ENCODE measurements at regions not wholly inside any gene's neighbourhood (a gene's known extent, or its start where the extent isn't known, plus 50 kb on each side); places are given as distances from the start of the nearest gene placed in this dataset.

DNA sequence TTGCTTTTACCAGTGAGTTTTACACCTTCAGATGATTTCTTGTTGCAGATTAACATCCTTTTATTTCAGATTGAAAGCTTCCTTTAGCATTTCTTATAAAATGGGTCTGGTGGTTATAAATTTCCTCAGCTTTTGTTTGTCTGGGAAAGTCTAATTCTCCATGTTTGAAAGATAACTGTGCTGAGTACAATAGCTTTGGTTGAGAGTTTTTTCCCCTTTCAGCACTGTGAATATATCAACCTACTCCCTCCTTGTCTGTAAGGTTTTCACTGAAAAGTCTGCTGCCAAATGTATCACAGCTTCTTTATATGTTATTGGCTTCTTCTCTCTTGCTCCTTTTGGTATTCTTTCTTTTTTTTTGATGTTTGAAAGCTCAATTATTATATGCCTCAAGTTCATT, 53.5 kb upstream of the ACTRT1 start:
- no peak overlapping the region for H3K4me3 ChIP-seq (ENCODE audit: low read length in 3 of 3)
- H3K27me3 ChIP-seq (ENCODE audit: control insufficient read depth, insufficient read depth, low read length): no peaks in the 10 kb centered on the region
- no peak for FAIRE-seq
- intact Hi-C loops (cut with DNase I): no loop called here
- H3K4me1 ChIP-seq (ENCODE audit: control insufficient read depth in 2 of 3, insufficient read depth in 2 of 3, low read depth in 1 of 3, low read length in 3 of 3): no peaks in the 10 kb centered on the region
- TF ChIP-seq, protein P1, sequence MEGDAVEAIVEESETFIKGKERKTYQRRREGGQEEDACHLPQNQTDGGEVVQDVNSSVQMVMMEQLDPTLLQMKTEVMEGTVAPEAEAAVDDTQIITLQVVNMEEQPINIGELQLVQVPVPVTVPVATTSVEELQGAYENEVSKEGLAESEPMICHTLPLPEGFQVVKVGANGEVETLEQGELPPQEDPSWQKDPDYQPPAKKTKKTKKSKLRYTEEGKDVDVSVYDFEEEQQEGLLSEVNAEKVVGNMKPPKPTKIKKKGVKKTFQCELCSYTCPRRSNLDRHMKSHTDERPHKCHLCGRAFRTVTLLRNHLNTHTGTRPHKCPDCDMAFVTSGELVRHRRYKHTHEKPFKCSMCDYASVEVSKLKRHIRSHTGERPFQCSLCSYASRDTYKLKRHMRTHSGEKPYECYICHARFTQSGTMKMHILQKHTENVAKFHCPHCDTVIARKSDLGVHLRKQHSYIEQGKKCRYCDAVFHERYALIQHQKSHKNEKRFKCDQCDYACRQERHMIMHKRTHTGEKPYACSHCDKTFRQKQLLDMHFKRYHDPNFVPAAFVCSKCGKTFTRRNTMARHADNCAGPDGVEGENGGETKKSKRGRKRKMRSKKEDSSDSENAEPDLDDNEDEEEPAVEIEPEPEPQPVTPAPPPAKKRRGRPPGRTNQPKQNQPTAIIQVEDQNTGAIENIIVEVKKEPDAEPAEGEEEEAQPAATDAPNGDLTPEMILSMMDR (IDR thresholded peaks at IDR 0.05; ENCODE audit: borderline replicate concordance, extremely low read depth, insufficient read depth): no peak
- H3K36me3 ChIP-seq (ENCODE audit: control insufficient read depth in 2 of 3, insufficient read depth in 3 of 3, low read length in 3 of 3): no peaks in the 10 kb centered on the region
- H3K27ac ChIP-seq (ENCODE audit: low read depth in 2 of 2, low read length in 2 of 2): no peak overlapping the region
- no peak for DNase-seq
- no peak overlapping the region for H3K9ac ChIP-seq (ENCODE audit: low read length in 3 of 3)
- H3K9me3 ChIP-seq (ENCODE audit: control insufficient read depth in 2 of 3, insufficient read depth in 1 of 3, low read length in 3 of 3): no peaks in the 10 kb centered on the region

Data from kidney (tissue), 13 donors.